Activated CD4-positive, alpha-beta memory T cell treated with anti-CD3 and anti-CD28 coated beads, Interleukin-2, amount 10 ng/mL, durations not matched to agents 7 days and 5 days (primary cell): ENCODE measurements at regions not wholly inside any gene's neighbourhood (a gene's known extent, or its start where the extent isn't known, plus 50 kb on each side); places are given as distances from the start of the nearest gene placed in this dataset.
"Not testable (repeated sequence)": the region's sequence is repeated elsewhere in the genome, so short reads cannot be mapped to it uniquely, and the experiment has no call there.

ENCODE experiments used
- CTCF ChIA-PET: fragments of 350-600 bp; sonication (Branson Sonifier 250); formaldehyde crosslinking; loops from one replicate; lab custom pipeline; 2021; ENCODE audit warnings: antibody characterized with exemption, inconsistent platforms; lab: Charles Lee
- POLR2A ChIA-PET: fragments of 350-600 bp; sonication (Branson Sonifier 250); formaldehyde crosslinking; loops from one replicate; lab custom pipeline; 2021; ENCODE audit warnings: antibody characterized with exemption; lab: Charles Lee
- DNase-seq: peaks from one replicate; pipeline ENCODE4 v3.0.0-alpha.2; 2020
- H3K27ac Mint-ChIP-seq: one replicate; pipeline ENCODE4 v1.8.0; 2021; ENCODE audit warnings: mild to moderate bottlenecking, mixed read lengths
- H3K27me3 Mint-ChIP-seq: one replicate; pipeline ENCODE4 v1.8.0; 2021; ENCODE audit warnings: mixed read lengths
- H3K36me3 Mint-ChIP-seq: one replicate; pipeline ENCODE4 v1.8.0; 2021; ENCODE audit warnings: low read depth, mixed read lengths
- H3K4me1 Mint-ChIP-seq: one replicate; pipeline ENCODE4 v1.8.0; 2021; ENCODE audit warnings: mixed read lengths
- H3K4me3 Mint-ChIP-seq: one replicate; pipeline ENCODE4 v1.8.0; 2021; ENCODE audit warnings: mild to moderate bottlenecking, mixed read lengths
- H3K9me3 Mint-ChIP-seq: one replicate; pipeline ENCODE4 v1.8.0; 2021; ENCODE audit warnings: mixed read lengths

GRCh38 chr5:164139423-164139822 lies 634.0 kb downstream of the MAT2B start:
- Mint-ChIP-seq H3K27me3 (no peaks in the 10 kb centered on the region), H3K4me1 (no peaks in the 10 kb centered on the region), H3K27ac (no peak overlapping the region), H3K36me3 (no peaks in the 10 kb centered on the region), H3K4me3 (no peak overlapping the region), H3K9me3 (peaks cover 2% of the 10 kb centered on the region)
- CTCF ChIA-PET, result no interaction called here
- DNase-seq, result no peak
- POLR2A ChIA-PET, result no interaction called here

- ChIA-PET CTCF (no interaction called here), POLR2A (no interaction called here)
- Mint-ChIP-seq H3K9me3 (no peaks in the 10 kb centered on the region), H3K27me3 (no peaks in the 10 kb centered on the region), H3K36me3 (no peaks in the 10 kb centered on the region), H3K27ac (no peak overlapping the region), H3K4me1 (no peaks in the 10 kb centered on the region), H3K4me3 (no peak overlapping the region)
- DNase-seq, result no peak
These were observed 640.0 kb downstream of the MAT2B start for GRCh38 chr5:164145458-164145857.

GRCh38 chr5:164146223-164146622 lies 640.8 kb downstream of the MAT2B start:
- Mint-ChIP-seq H3K27ac (no peak overlapping the region), H3K9me3 (no peaks in the 10 kb centered on the region), H3K4me3 (no peak overlapping the region), H3K4me1 (no peaks in the 10 kb centered on the region), H3K36me3 (no peaks in the 10 kb centered on the region), H3K27me3 (no peaks in the 10 kb centered on the region)
- no peak for DNase-seq
- ChIA-PET CTCF (no interaction called here), POLR2A (no interaction called here)

GRCh38 chr5:164148292-164148691 lies 642.9 kb downstream of the MAT2B start:
- peaks cover 6% of the 10 kb centered on the region for H3K9me3 Mint-ChIP-seq
- DNase-seq, result no peak

GRCh38 chr5:164152539-164152938 lies 647.1 kb downstream of the MAT2B start:
- DNase-seq, CTCF ChIA-PET, POLR2A ChIA-PET, H3K4me3 Mint-ChIP-seq, H3K27me3 Mint-ChIP-seq, H3K27ac Mint-ChIP-seq, H3K36me3 Mint-ChIP-seq, H3K4me1 Mint-ChIP-seq, H3K9me3 Mint-ChIP-seq: not testable (repeated sequence)

More at GRCh38 chr5:164148292-164148691, 642.9 kb downstream of the MAT2B start:
- H3K27ac Mint-ChIP-seq, result no peak overlapping the region
- no peaks in the 10 kb centered on the region for H3K27me3 Mint-ChIP-seq
- ChIA-PET CTCF (no interaction called here), POLR2A (no interaction called here)
- no peak overlapping the region for H3K4me3 Mint-ChIP-seq
- no peaks in the 10 kb centered on the region for H3K4me1 Mint-ChIP-seq
- no peaks in the 10 kb centered on the region for H3K36me3 Mint-ChIP-seq

GRCh38 chr5:164153469-164154172 lies 648.2 kb downstream of the MAT2B start:
- Mint-ChIP-seq H3K4me3 (no peak overlapping the region), H3K9me3 (peaks cover 8% of the 10 kb centered on the region), H3K36me3 (no peaks in the 10 kb centered on the region), H3K27me3 (no peaks in the 10 kb centered on the region), H3K27ac (no peak overlapping the region), H3K4me1 (no peaks in the 10 kb centered on the region)
- DNase-seq, result no peak
- ChIA-PET POLR2A (no interaction called here), CTCF (no interaction called here)

- H3K27ac Mint-ChIP-seq, result no peak overlapping the region
- POLR2A ChIA-PET, result no interaction called here
These were observed 665.4 kb downstream of the MAT2B start for GRCh38 chr5:164170814-164171213.

GRCh38 chr5:164175083-164175482 lies 669.7 kb downstream of the MAT2B start:
- no peak overlapping the region for H3K4me3 Mint-ChIP-seq
- CTCF ChIA-PET, result no interaction called here
- H3K27ac Mint-ChIP-seq, result no peak overlapping the region
- no peaks in the 10 kb centered on the region for H3K36me3 Mint-ChIP-seq
- no peak for DNase-seq
- no peaks in the 10 kb centered on the region for H3K4me1 Mint-ChIP-seq
- POLR2A ChIA-PET, result no interaction called here
- H3K27me3 Mint-ChIP-seq, result no peaks in the 10 kb centered on the region
- peaks cover 2% of the 10 kb centered on the region for H3K9me3 Mint-ChIP-seq

More at GRCh38 chr5:164170814-164171213, 665.4 kb downstream of the MAT2B start:
- no peaks in the 10 kb centered on the region for H3K36me3 Mint-ChIP-seq
- no peak overlapping the region for H3K4me3 Mint-ChIP-seq
- CTCF ChIA-PET, result no interaction called here
- no peak for DNase-seq
- peaks cover 2% of the 10 kb centered on the region for H3K9me3 Mint-ChIP-seq
- no peaks in the 10 kb centered on the region for H3K4me1 Mint-ChIP-seq
- H3K27me3 Mint-ChIP-seq, result no peaks in the 10 kb centered on the region

- POLR2A ChIA-PET, result no interaction called here
- CTCF ChIA-PET, result no interaction called here
- Mint-ChIP-seq H3K4me3 (no peak overlapping the region), H3K9me3 (no peaks in the 10 kb centered on the region), H3K27me3 (no peaks in the 10 kb centered on the region), H3K36me3 (no peaks in the 10 kb centered on the region), H3K27ac (no peak overlapping the region), H3K4me1 (no peaks in the 10 kb centered on the region)
- no peak for DNase-seq
These were observed 674.0 kb downstream of the MAT2B start for GRCh38 chr5:164179406-164179805.

GRCh38 chr5:164181604-164182003 lies 676.2 kb downstream of the MAT2B start:
- Mint-ChIP-seq H3K4me1 (no peaks in the 10 kb centered on the region), H3K4me3 (no peak overlapping the region), H3K9me3 (no peaks in the 10 kb centered on the region), H3K27me3 (no peaks in the 10 kb centered on the region), H3K36me3 (no peaks in the 10 kb centered on the region), H3K27ac (no peak overlapping the region)
- ChIA-PET CTCF (no interaction called here), POLR2A (no interaction called here)
- DNase-seq, result no peak

- H3K4me1 Mint-ChIP-seq, result no peaks in the 10 kb centered on the region
- no peak for DNase-seq
- no peaks in the 10 kb centered on the region for H3K9me3 Mint-ChIP-seq
- CTCF ChIA-PET, result no interaction called here
- H3K27ac Mint-ChIP-seq, result no peak overlapping the region
- no peak overlapping the region for H3K4me3 Mint-ChIP-seq
- H3K27me3 Mint-ChIP-seq, result no peaks in the 10 kb centered on the region
- POLR2A ChIA-PET, result no interaction called here
- H3K36me3 Mint-ChIP-seq, result no peaks in the 10 kb centered on the region
These were observed 678.7 kb downstream of the MAT2B start for GRCh38 chr5:164184158-164184557.

GRCh38 chr5:164185000-164185399 lies 679.6 kb downstream of the MAT2B start:
- H3K4me3 Mint-ChIP-seq, result no peak overlapping the region

GRCh38 chr5:164186550-164186949 lies 681.1 kb downstream of the MAT2B start:
- ChIA-PET CTCF (no interaction called here), POLR2A (no interaction called here)
- Mint-ChIP-seq H3K4me1 (no peaks in the 10 kb centered on the region), H3K36me3 (no peaks in the 10 kb centered on the region), H3K27ac (no peak overlapping the region), H3K9me3 (peaks cover 3% of the 10 kb centered on the region), H3K4me3 (no peak overlapping the region), H3K27me3 (no peaks in the 10 kb centered on the region)
- no peak for DNase-seq

More at GRCh38 chr5:164185000-164185399, 679.6 kb downstream of the MAT2B start:
- POLR2A ChIA-PET, result no interaction called here
- H3K27me3 Mint-ChIP-seq, result no peaks in the 10 kb centered on the region
- peaks cover 3% of the 10 kb centered on the region for H3K9me3 Mint-ChIP-seq
- H3K4me1 Mint-ChIP-seq, result no peaks in the 10 kb centered on the region
- DNase-seq, result no peak
- no peaks in the 10 kb centered on the region for H3K36me3 Mint-ChIP-seq
- CTCF ChIA-PET, result no interaction called here
- no peak overlapping the region for H3K27ac Mint-ChIP-seq

GRCh38 chr5:164187785-164188184 lies 682.4 kb downstream of the MAT2B start:
- no peaks in the 10 kb centered on the region for H3K27me3 Mint-ChIP-seq
- no peaks in the 10 kb centered on the region for H3K36me3 Mint-ChIP-seq
- H3K9me3 Mint-ChIP-seq, result peaks cover 3% of the 10 kb centered on the region
- POLR2A ChIA-PET, result no interaction called here
- DNase-seq, result no peak
- CTCF ChIA-PET, result no interaction called here
- H3K4me3 Mint-ChIP-seq, result no peak overlapping the region
- no peaks in the 10 kb centered on the region for H3K4me1 Mint-ChIP-seq
- no peak overlapping the region for H3K27ac Mint-ChIP-seq
